Left lung (tissue), 4 donors: ENCODE measurements at regions not wholly inside any gene's neighbourhood (a gene's known extent, or its start where the extent isn't known, plus 50 kb on each side); places are given as distances from the start of the nearest gene placed in this dataset.

Source experiments
- ATAC-seq: fragments of 200-7000 bp; cut with Tn5 transposase; one replicate; pipeline ENCODE4 v1.9.1; 2020; ENCODE audit warnings: moderate library complexity
- DNase-seq, 4 donors: peaks; one replicate each; pipeline ENCODE4 v3.0.0-alpha.2; 2013 to 2020
- H3K27ac ChIP-seq, 2 donors: fragments of 200-600 bp; sonication (generic) in 1 of 2; one replicate each; pipeline versions ENCODE4 v1.5.0 to v1.8.0; 2020 to 2021
- H3K27me3 ChIP-seq, 2 donors: fragments of 200-600 bp; sonication (generic) in 1 of 2; one replicate each; pipeline versions ENCODE4 v1.5.0 to v1.8.0; 2020 to 2021
- H3K36me3 ChIP-seq, 2 donors: fragments of 200-600 bp; sonication (generic) in 1 of 2; one replicate each; pipeline versions ENCODE4 v1.5.0 to v1.8.0; 2020 to 2021
- H3K4me1 ChIP-seq, 2 donors: fragments of 200-600 bp; one replicate each; pipeline ENCODE4 v1.8.0; 2021
- H3K4me3 ChIP-seq, 2 donors: fragments of 200-600 bp; sonication (generic) in 1 of 2; one replicate each; pipeline versions ENCODE4 v1.5.0 to v1.8.0; 2020 to 2021; ENCODE audit warnings: mild to moderate bottlenecking in 1 of 2
- H3K9me3 ChIP-seq, 2 donors: fragments of 200-600 bp; sonication (generic) in 1 of 2; one replicate each; pipeline versions ENCODE4 v1.5.0 to v1.8.0; 2020 to 2021
- intact Hi-C, 2 donors: fragments of 100-400 bp; cut with DNase I; formaldehyde crosslinking; loops; one replicate each; pipeline versions ENCODE4 v1.11.2 to v1.14.2; 2022
- TF ChIP-seq, protein P1 (sequence below), 2 donors: fragments of 200-600 bp; sonication (generic) in 1 of 2; IDR thresholded peaks; one replicate each; pipeline versions ENCODE4 v1.5.0 to v1.8.0; 2021; ENCODE audit warnings: antibody characterized with exemption in 2 of 2
- donor health status: DM: no; HTN: yes; CAD: no.
- donor health status: DM: no; HTN: no; CAD: no.

DNA sequence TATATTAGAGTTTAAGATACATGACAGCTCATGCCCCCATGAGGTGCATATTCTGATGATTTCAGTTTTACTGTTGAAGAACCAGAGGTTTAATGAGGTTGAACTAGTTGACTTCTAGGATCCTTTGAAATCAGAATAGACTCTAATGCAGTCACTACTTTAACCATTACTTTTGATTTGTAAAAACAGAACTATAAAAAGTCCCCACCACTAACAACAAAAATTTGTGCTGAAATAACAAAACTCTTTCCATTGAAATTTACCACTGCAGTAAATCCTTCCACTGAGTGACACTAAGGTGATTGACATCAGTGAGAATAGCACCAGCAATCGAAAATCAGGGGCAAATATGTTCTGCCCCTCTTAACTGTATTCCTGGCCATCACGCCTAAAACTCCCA lies 214.1 kb downstream of the SHQ1 start:
- Histone ChIP-seq H3K27me3 (no peaks in the 10 kb centered on the region), H3K4me3 (no peak overlapping the region), H3K27ac (no peak overlapping the region), H3K9me3 (no peaks in the 10 kb centered on the region), H3K36me3 (no peaks in the 10 kb centered on the region), H3K4me1 (peaks cover 0 to 25% of the 10 kb centered on the region in 2 donors)
- DNase-seq, result no peak
- ATAC-seq, result no peak
- TF ChIP-seq, protein P1, sequence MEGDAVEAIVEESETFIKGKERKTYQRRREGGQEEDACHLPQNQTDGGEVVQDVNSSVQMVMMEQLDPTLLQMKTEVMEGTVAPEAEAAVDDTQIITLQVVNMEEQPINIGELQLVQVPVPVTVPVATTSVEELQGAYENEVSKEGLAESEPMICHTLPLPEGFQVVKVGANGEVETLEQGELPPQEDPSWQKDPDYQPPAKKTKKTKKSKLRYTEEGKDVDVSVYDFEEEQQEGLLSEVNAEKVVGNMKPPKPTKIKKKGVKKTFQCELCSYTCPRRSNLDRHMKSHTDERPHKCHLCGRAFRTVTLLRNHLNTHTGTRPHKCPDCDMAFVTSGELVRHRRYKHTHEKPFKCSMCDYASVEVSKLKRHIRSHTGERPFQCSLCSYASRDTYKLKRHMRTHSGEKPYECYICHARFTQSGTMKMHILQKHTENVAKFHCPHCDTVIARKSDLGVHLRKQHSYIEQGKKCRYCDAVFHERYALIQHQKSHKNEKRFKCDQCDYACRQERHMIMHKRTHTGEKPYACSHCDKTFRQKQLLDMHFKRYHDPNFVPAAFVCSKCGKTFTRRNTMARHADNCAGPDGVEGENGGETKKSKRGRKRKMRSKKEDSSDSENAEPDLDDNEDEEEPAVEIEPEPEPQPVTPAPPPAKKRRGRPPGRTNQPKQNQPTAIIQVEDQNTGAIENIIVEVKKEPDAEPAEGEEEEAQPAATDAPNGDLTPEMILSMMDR (IDR thresholded peaks at IDR 0.05), result no peak
- intact Hi-C loops, result no loop called here

DNA sequence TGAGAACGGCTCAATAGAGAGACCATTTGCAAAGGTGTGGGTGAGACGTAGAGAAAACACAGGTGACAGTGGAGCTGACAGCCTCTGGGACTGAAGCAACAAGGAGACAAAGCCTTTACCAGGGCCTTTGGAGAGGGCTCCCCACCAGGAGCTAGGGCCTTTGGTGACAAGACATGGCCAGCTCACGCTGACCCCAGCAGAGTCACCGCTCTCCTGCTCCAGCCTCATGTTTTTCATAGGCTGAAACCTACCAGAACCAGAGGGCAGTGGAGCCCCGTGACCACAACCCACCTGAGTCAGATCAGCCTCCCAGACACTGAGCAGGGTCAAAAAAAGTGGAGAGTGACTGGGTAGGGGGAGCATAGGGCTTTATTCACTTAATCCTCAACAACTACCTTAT lies 214.7 kb downstream of the SHQ1 start:
- H3K4me1 ChIP-seq, result peaks cover 0 to 31% of the 10 kb centered on the region in 2 donors
- no peaks in the 10 kb centered on the region for H3K9me3 ChIP-seq
- ATAC-seq, result no peak
- no peak overlapping the region for H3K27ac ChIP-seq
- DNase-seq, result no peak
- no peak overlapping the region for H3K4me3 ChIP-seq
- no peaks in the 10 kb centered on the region for H3K27me3 ChIP-seq
- no peaks in the 10 kb centered on the region for H3K36me3 ChIP-seq
- TF ChIP-seq, protein P1 (IDR thresholded peaks at IDR 0.05), result no peak
- intact Hi-C loops, result no loop called here

DNA sequence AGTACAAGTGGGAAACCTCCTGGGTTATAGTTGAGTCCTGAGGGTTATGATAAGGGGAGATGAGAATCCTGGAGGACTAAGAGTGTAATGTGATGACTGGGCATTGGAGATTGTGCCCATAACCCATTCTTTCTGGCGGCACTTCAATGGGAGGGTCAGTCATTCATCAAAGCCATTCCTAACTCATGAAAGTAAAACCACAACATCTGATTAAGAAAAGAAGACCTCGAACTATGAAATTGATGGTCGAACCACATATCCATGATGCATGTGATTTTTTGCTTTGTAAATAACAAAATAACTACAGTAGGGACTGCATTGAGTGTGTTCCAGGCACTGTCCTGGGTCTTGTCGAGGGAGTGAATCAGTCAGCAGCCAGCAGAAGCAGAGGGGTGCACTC lies 215.1 kb downstream of the SHQ1 start:
- Histone ChIP-seq H3K27me3 (no peaks in the 10 kb centered on the region), H3K36me3 (no peaks in the 10 kb centered on the region), H3K9me3 (no peaks in the 10 kb centered on the region), H3K4me3 (no peak overlapping the region), H3K27ac (no peak overlapping the region), H3K4me1 (peaks cover 0 to 35% of the 10 kb centered on the region in 2 donors)
- intact Hi-C loops, result no loop called here
- TF ChIP-seq, protein P1 (IDR thresholded peaks at IDR 0.05), result no peak
- DNase-seq, result no peak
- ATAC-seq, result no peak

DNA sequence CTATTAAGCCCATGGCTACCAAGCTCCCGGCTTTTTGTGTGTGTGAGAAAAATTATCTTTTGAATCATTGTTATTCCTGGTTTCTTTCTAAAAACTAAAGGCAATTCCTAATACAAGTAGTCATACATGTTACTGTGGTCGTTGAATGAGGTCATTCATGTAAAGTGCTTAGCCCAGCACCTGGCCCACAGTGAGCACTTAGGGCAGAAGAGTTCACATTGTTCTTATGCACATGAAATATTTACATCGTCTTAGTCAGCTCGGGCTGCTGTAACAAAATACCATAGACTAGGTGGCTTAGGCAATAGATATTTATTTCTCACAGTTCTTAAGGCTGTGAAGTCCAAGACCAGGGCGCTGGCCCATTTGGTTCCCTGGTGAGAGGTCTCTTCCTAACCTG lies 216.1 kb downstream of the SHQ1 start:
- Histone ChIP-seq H3K27me3 (no peaks in the 10 kb centered on the region), H3K4me1 (peaks cover 0 to 33% of the 10 kb centered on the region in 2 donors)
- intact Hi-C loops, result no loop called here

DNA sequence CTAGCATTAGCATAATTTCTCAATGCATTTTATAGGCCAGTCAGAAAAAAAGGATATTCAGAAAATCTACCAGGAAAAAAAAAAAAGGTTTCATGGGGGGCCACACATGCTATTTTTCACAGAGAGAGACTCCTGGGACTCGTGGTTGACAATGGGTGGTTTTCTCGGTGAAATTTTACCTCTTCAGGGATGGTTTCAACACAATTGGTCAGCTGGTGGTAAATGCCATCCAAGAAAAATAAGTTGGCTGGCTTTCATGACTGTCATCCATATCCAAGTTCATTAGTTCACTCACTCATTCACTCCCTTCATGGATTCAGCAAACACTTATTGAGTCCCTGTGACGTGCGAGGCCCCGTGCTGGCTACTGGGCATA lies 217.3 kb downstream of the SHQ1 start:
- no peaks in the 10 kb centered on the region for H3K36me3 ChIP-seq
- H3K9me3 ChIP-seq, result no peaks in the 10 kb centered on the region
- no peak overlapping the region for H3K27ac ChIP-seq
- peaks cover 0 to 27% of the 10 kb centered on the region in 2 donors for H3K4me1 ChIP-seq
- H3K4me3 ChIP-seq, result no peak overlapping the region
- no peaks in the 10 kb centered on the region for H3K27me3 ChIP-seq
- TF ChIP-seq, protein P1 (IDR thresholded peaks at IDR 0.05), result no peak
- intact Hi-C loops, result no loop called here
- DNase-seq, result no peak
- no peak for ATAC-seq

More for the DNA sequence above, 216.1 kb downstream of the SHQ1 start:
- no peak for ATAC-seq
- Histone ChIP-seq H3K4me3 (no peak overlapping the region), H3K36me3 (no peaks in the 10 kb centered on the region), H3K27ac (no peak overlapping the region), H3K9me3 (no peaks in the 10 kb centered on the region)
- TF ChIP-seq, protein P1 (IDR thresholded peaks at IDR 0.05), result no peak
- DNase-seq, result no peak
